NCI-H1694 (cell line): ENCODE measurements at regions not wholly inside any gene's neighbourhood (a gene's known extent, or its start where the extent isn't known, plus 50 kb on each side); places are given as distances from the start of the nearest gene placed in this dataset.

Experiments used
- DNase-seq: peaks from one replicate; lab custom pipeline; 2025; lab: John Stamatoyannopoulos, UW

DNA sequence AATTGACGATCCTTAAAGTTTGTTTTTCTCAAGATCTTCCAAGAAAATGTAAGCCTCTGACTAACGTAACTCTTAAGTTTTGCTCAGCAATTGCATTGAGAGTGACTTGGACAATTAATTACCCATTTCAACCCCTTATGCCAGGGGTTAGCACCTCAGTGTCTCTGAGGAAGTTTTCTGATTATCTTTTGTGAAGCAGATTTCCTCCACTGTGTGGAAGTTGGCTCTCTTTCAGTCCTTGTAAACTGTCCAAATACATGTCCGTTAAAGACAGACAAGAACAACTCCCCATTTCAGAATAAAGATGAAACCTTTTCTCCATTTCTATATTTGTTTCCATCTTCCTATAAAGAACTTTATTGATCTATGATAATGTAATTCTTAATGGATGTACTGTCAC, 296.4 kb upstream of the FMN2 start:
- no peak for DNase-seq

DNA sequence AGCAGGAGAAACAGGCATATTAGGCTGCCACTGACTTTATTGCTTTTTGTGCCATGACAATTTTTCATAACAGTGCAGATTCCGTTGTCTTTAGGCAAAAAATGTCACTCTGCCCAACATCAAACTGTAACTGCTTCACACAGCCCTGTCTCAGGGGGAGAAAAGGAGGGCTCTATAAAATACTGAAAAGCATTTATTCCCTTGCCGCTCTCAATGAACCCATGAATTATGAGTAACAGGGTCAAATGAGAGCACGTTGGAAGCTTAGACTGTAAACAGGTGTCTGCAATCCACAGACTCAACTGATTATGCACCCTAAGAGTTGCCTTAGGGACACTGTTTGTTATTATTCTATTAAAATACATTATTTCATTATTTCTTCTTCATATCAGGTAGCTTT, 292.1 kb upstream of the FMN2 start:
- no peak for DNase-seq

DNA sequence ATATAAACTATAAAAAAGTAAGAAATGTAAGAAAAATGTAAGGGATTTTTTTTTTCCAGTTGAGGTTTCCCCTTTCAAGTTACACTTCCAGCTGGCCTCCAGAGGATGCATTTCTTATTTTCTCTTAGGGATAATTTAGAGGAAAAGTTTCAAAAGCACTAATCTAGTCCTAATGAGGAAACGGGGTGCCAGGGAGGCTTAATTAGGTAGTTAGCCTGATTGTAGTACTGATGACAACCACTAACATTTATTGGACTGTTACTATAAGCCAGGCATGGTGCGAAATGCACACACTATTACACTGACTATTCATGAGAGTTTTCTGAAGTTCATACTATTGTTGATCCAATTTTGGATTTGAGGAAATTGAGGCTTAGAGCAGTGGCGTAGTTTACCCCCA, 290.8 kb upstream of the FMN2 start:
- DNase-seq: no peak

DNA sequence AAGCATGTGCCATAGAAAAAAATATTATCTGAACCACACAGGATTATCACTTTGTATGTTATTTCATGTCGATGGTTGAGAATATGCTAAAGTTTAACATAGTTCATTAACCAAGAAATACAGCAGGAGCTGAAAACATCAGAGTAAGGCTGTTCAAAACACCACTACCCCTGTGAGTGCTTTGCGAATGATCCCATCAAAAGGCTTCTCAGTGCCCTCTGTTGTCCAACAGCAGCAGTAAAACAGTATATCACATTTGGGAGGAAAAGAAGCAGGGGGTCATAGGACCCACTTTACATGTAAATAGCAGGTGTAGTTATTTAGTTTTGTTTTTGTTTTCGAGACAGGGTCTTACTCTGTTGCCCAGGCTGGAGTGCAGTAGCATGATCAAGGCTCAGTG, 289.4 kb upstream of the FMN2 start:
- DNase-seq: no peak

- DNase-seq: no peak
These were observed 287.9 kb upstream of the FMN2 start for GRCh38 chr1:239803781-239804180.

- DNase-seq: no peak
These were observed 287.4 kb upstream of the FMN2 start for GRCh38 chr1:239804266-239804665.

- DNase-seq: no peak
These were observed 286.6 kb upstream of the FMN2 start for GRCh38 chr1:239805042-239805441.

GRCh38 chr1:239805851-239806772, 285.6 kb upstream of the FMN2 start:
- DNase-seq: no peak

DNA sequence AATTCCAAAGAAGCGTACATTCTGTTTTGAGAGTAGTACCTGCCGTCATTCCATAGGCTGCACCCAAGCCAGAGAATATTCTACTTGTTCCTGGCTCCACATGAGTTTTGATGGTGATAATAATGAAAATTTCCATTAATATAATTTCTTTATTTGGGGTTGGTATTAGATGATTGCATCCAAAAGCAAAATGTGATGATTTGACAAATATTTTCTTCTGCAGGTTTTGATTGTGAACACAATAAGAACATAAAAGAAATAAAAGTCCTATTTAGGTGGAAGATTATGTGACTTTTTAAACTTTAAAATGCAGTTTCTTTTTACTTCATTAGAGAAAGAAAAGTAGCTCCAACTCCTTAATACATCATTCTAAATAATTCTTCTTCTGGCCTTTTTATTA, 284.8 kb upstream of the FMN2 start:
- DNase-seq: no peak

GRCh38 chr1:239807361-239807760, 284.3 kb upstream of the FMN2 start:
- no peak for DNase-seq

DNA sequence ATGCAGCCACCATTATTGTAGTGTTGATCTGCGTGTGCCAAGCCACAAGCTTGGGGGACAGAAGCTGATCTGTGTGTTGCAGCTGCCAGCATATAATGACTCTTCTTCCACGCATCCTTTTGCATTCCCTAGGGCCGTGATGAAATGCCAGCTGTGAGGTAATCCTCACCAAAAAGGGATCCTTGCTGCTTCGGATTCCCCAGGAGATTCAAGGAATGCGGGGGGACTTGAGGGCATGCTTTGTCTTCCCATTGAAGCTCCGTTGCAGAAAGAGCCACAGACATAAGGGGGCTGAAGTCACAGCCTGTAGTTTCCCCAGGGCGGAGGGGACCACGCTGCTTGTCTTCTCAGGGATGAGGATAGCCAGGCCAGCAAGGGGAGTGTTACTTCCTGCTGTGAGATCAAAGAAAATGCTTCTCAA, 281.6 kb upstream of the FMN2 start:
- DNase-seq: no peak

GRCh38 chr1:239811211-239811885, 280.3 kb upstream of the FMN2 start:
- DNase-seq: no peak

GRCh38 chr1:239812580-239812979, 279.1 kb upstream of the FMN2 start:
- no peak for DNase-seq

- no peak for DNase-seq
These were observed 277.3 kb upstream of the FMN2 start for GRCh38 chr1:239814306-239814881.

DNA sequence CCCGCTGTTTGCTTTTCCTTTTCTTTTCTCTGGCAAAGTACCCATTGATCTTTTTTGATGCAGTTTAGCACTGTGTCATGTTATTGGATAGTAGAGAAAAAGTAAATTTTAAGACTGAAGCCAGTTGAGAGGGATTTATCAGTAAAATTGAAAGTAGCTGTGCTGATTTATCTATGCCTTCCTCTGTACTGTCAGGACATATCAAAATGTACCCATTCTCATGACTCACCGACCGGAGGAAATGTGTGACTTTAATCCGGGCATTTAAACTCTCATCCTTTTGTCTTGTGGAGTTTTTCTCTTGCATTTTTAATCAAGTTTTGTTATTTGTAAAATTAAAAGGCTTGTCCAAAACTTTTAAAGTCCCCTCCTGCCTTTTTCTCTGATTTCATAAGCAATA, 276.6 kb upstream of the FMN2 start:
- no peak for DNase-seq

- no peak for DNase-seq
These were observed 275.5 kb upstream of the FMN2 start for GRCh38 chr1:239816081-239816782.

DNA sequence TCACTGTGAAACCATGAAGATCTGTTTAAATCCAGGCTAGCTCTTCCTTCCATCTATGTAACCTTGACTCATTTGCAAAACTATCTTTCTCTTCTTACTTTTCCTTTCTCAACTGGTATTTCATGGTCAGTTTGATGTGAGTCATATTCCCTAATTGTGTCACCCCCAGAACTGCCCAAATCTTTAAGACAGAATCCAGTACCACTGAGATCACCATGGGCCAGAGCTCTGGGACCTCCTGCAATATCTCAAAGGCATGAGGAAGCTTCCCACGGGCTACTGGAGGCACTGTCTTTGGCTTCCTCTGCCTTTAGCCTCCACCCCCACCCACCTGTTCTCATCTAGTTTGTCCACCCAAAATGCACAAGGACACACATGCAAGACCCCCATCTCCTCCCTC, 274.4 kb upstream of the FMN2 start:
- no peak for DNase-seq

DNA sequence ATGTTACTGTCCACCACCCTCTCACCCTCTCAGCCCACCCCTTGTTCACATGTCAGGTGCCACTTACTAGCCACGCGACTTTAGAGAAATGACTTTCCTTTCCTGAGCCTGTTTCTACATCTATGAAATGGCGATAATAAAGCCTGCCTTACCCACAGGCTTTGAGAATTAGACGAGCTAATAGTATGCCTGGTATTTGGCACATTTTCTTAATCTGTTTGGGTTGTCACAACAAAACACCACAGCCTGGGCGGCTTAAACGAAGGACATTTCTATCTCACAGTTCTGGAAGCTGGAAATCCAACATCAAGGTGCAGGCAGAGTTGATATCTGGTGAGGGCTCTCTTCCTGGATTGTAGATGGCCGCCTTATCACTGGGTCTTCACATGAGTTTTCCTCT, 273.9 kb upstream of the FMN2 start:
- DNase-seq: no peak

GRCh38 chr1:239819096-239819495, 272.6 kb upstream of the FMN2 start:
- DNase-seq: no peak

DNA sequence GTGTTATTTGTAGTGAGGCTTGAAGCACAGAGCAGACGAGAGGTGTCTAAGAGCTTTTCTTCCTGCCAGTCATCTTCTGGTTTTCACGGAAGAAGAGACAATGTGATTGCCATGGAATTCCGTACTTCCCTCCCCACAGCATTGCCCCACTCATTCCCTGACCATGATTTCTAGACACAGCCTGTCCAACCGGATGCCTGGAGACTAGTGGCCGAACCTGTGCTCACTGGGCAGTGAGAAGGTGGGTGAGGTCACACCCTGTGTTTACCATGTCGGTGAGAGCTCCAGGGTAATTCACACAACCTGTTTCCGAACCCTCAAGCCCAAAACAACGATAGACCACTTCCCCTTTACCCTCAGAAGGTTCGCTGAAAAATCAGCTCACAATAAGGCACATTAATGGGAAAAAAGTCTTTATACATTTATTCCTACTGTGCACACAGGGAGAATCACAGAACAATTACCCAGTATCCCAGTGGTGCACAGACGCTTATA, 271.9 kb upstream of the FMN2 start:
- no peak for DNase-seq

DNA sequence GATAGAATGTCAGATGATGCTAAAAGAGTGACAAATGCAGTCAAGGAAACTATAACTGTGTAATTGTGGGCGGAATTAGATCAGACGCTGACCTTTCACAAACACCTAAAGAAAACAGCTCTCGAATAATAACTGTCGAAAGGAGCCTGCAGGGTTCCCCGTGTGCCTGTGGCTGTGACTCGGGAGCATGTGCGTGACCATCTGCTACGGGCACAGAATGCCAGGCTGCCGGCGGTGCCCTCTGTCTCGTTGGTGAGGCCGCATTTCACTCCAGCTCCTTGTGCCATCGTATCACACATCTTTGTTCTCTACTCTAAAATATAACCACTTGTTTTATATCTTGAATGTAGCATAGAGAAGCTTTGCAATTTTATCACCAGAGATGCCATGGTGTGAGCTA, 267.8 kb upstream of the FMN2 start:
- DNase-seq: no peak

GRCh38 chr1:239826211-239826610, 265.5 kb upstream of the FMN2 start:
- no peak for DNase-seq
